ENCODE measurements at regions not wholly inside any gene's neighbourhood (a gene's known extent, or its start where the extent isn't known, plus 50 kb on each side); places are given as distances from the start of the nearest gene placed in this dataset.

- no peak for TF ChIP-seq CTCF (IDR thresholded peaks at IDR 0.05; ENCODE audit: borderline replicate concordance, extremely low read depth, low read length, poor library complexity, severe bottlenecking)
- no peak for TF ChIP-seq EZH2 (IDR thresholded peaks at IDR 0.05; ENCODE audit: borderline replicate concordance, low read depth, low read length, severe bottlenecking)
Measured at GRCh38 chr5:21665524-21665923, 1187.6 kb downstream of the CDH12 start.

All from DND-41 (cell line).